HG03457 (cell line): ENCODE measurements at regions not wholly inside any gene's neighbourhood (a gene's known extent, or its start where the extent isn't known, plus 50 kb on each side); places are given as distances from the start of the nearest gene placed in this dataset.
"Not testable (repeated sequence)": the region's sequence is repeated elsewhere in the genome, so short reads cannot be mapped to it uniquely, and the experiment has no call there.

Experiments used
- ATAC-seq: cut with Tn5 transposase; IDR thresholded peaks from one replicate; pipeline ENCODE4 v1.9.1; 2021; ENCODE audit warnings: moderate number of reproducible peaks; ENCODE audit not compliant: unreplicated experiment

DNA sequence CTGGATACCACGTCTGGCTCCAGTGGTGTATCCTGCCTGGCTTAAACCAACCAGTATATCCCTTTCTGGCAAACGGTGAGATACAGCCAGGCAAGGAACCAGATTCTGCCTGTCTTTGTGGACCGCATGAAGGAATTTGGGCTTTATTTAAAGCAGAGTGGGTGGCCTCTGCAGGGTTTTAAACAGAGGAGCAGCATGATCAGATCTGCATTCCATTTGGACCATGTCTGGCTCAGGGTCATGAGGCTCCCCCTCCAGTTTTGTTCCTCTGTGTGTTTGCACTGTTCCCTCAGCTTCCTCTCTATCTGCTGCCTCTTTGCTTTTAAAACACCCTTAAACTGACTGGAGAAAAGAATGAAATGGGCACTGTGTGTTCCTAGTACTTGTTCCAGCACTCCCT is 195.0 kb downstream of the GIPC2 start:
- ATAC-seq: no peak

DNA sequence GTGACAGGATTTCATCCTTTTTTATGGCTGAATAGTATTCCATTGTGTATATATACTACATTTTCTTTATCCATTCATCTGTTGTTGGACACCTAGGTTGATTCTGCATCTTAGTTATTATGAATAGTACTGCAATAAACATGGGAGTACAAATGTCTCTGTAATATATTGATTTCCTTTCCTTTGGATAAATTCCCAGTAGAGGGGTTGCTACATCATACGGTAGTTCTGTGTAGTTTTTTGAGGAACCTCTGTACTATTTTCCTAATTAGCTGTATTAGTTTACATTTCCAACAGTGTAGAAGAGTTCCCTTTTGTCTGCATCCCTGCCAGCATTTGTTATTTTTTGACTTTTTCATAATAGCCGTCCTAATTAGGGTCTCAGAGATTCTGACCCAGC is 201.3 kb downstream of the GIPC2 start:
- ATAC-seq: no peak

DNA sequence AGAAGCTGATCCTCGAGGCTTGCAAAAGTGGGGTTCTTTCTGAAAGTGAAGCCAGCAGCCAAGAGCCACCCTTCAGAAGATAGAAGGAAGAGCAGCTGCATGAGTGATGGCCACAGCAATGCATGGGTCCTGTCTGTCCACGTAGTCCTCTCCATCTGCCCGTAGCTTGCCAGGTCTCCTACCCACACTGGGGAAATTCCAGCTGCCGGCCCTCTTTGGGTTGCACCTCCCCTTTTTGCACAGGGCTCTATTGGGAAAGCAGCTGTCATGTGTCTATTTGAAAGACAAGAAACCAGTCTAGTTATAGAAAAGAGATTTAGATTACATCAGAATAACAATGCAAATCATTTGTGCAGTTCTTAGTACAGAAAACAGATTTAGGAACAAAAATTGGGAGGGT is 204.4 kb downstream of the GIPC2 start:
- ATAC-seq: no peak

DNA sequence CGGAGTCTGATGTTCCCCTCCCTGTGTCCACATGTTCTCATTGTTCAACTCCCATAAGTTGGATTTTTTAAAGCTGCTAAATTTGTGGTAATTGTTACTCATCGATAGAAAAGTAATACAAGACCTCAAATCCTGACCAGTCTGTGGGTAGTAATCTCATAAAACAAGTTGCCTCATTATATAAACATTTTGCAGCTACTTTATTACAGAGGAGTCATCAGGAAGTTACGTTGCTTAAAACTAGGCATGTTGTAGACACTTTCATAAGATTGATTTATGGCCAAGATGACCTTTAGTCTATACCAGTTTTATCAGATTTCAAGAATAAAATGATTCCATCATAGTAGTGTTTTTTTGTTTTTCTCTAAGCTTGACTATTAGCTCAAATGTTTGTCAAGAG is 208.8 kb downstream of the GIPC2 start:
- ATAC-seq: no peak

DNA sequence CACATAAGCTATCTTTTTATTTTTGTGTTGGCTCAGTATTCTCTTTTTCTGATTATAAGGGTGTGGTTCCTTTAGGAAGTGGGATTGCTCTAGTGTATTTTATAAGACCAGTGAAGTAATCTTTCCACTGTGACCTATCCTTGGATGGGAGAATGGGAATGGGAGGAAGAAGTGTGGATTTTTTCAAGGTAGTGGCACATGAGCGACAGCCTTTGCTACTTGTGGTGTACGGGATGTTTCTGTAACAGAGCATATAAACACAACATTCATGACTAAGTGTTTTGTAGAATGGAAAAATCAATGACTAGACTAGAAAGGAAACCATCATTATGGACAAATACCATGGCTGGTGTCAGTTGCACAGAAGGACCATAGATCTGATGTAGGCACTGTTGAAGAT is 209.6 kb downstream of the GIPC2 start:
- no peak for ATAC-seq

DNA sequence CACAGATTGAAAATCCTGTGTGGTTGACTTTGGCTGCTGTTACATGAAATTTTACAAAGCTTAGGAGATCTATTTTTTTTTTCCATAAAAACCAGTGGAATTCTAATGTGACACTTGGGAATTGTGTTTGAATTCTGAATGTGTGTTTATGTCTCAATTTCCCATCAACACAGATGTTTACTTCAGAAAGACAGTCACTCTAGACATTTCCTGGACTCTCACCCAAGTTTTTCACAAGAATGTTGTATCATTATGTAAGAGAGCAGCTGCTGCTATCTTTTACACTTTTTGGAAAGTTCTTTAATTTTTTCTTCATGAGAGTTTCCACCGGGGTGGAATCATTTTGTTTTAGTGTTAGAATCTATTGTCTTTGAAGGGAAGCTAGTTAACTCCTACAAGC is 210.1 kb downstream of the GIPC2 start:
- ATAC-seq: no peak

DNA sequence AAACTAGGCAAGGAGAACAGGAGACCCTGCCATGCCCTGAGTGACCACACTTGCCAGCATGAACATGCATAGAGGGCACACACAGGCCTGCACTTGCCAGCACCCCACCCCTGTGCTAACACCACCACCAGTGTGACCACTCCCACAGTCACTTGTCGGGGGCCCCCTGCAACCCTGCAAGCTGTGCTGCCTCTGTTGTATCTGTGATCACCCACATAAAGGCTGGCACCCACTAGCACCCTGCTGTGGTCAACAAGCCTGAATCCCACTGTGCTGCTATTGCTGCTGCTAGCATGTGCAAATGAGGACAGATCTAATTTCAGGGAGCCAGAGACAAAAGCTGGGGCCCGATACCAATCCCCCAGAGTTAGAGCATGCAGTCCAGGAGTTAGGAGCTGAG is 217.7 kb downstream of the GIPC2 start:
- no peak for ATAC-seq

DNA sequence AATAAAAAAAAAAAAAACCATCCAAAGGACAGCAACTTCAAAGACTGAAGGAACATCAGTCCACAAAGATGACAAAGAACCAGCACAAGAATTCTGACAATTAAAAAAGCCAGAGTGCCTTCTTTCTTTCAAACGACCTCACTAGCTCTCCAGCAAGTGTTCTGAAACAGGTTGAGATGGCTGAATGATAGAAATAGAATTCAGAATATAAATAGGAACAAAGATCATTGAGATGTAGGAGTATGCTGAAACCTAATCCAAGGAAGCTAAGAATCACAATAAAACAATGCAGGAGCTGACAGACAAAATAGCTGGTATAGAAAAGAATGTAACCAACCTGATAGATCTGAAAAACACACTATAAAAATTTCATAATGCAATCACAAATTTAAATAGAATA is 218.2 kb downstream of the GIPC2 start:
- no peak for ATAC-seq

DNA sequence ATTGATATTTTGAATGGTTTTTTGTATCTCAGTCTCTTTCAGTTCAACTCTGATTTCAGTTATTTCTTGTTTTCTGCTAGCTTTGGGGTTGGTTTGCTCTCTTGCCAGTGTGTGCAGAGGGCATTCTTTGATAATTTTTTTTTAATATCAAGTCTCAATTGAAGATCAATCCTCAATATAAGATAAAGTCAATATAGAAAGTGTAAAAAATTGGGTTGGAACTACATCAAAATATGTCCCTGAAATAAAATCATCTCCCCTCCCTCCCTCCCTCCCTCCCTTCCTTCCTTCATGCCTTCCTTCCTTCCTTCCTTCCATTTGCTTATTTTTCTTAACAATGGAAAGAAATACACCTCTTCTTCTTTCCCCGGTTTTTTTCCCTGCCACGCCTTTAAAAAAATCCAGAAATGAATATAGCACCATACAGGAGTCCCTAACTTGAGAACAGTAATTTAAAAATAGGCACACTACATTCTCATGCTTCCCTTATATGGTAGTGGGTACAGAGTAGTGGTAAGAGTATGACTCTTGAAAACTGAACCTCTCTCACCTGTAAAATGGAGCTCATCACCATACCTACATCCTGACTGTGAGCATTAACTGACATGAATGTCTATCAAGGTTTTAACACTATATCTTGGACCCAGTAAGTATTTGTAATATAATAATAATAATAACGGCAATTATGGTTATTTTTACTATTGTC is 221.9 kb downstream of the GIPC2 start:
- ATAC-seq: no peak

DNA sequence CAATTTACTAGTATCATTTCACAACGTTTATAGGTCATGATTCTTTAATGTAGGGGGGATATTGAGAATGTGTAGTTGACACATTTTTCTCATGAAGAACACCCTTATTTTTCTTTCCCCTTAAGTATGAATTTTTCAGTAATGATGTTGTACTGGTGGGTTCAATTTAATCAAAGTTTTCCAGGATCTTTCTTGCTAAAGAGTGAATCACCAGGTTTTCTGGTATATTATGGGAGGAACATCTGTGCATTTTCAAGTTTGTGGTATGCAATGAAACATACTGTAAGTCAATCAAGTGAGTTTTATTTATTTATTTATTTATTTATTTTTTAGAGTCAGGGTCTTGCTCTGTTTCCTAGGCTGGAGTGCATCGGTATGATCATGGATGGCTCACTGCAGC is 221.2 kb upstream of the PTGFR start:
- ATAC-seq: no peak

DNA sequence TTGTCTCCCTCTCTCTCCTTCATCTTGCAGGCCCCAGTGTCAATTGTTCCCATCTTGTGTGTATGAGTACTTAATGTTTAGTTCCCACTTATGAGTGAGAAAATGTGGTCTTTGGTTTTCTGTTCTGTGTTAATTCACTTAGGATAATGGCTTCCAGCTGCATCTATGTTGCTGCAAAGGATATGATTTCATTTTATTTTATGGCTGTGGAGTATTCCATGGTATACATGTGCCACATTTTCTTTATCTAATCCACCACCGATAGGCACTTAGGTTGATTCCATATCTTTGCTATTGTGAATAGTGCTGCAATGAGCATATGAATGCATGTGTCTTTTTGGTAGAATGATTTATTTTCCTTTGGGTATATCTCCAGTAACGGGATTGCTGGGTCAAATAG is 219.4 kb upstream of the PTGFR start:
- not testable (repeated sequence) for ATAC-seq

DNA sequence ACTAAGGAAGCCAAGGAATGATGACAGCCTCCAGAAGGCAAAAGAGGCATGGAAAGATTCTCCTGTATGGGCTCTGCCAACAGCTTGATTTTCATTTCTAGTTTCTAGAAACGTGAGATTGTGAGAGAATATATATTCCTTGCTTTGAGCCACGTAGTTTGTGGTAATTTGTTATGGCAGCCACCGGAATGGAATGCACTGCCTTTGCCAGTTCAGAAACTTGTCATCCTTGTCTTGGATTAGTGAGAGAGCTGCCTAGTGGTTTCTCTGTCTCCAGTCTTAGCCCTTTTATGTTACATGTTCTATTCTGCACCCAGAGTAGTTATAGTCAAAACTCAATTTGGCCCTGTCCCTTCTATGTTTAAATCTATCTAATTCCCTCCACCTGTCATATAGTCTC is 216.0 kb upstream of the PTGFR start:
- no peak for ATAC-seq

DNA sequence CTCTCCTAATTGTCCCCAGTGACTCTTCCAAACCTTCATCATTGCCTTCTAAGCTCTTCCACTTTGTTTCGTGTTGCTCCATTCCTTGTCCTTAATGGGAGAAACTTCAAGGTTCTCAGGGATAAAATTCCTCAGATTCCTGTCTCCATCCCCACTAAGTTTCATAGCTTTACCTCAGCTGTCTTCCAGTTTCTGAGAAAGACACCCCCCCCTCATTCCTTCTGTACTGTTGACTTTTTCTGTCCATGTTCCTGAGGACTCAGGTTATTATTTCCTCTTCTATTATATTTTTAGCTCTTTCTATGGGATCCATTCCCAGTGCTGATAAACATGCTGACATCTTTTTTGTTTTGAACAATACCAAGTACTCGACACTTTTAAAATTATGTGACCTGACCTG is 215.3 kb upstream of the PTGFR start:
- ATAC-seq: no peak

DNA sequence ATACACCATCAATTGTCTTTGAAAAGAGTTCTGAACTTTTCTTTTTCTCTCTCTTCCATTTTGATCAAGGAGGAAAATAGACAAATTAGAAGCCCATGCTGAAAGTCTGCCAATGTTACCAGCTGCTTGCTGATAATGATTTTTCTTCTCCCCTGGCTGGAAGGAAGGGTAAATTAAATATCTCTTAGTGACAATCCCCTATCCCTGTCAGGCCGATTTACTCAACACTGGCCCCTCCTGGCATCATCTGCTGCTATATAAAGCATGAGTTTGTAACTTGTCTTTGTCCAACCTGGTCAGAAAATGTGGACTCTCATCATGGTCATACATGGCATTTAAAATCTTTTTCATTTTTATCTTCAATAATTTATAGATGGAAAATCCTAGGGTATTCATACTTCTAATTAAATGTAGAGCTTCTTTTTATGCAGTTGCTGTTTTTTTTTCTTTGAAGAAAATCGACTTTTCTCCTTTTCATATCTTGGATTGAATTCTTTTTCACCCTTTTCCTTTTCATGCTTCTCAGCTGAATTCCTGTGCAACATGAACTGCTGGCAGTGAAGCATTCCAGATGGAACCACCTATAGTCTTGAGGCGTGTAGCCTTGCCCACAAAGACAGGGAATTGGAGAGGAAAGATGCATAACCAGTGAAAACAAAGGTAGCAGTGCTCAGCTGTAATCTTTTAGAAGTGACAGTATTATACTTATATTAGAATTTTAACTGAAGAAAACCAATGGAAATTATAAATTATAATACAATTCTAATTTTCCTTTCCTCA is 214.7 kb upstream of the PTGFR start:
- no peak for ATAC-seq

DNA sequence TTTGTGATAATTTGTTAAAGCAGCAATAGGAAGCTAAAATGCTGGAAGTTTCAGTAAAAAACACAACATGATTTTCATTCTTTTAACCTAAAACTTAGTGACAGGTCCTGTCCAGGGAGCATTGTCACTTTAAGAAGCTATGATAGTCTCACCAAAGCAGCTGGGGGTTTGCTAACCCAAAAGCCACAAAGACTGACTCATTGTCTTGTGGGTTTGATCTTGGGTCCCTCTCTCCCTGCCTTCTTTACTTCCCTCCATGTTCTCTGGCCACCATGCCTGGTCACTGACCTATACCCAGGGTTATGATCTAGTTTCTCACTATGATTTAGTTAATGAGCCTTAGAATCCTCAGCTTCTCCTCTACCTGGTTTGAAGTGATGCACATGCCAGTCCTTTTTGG is 213.5 kb upstream of the PTGFR start:
- ATAC-seq: peak; percentile 84

DNA sequence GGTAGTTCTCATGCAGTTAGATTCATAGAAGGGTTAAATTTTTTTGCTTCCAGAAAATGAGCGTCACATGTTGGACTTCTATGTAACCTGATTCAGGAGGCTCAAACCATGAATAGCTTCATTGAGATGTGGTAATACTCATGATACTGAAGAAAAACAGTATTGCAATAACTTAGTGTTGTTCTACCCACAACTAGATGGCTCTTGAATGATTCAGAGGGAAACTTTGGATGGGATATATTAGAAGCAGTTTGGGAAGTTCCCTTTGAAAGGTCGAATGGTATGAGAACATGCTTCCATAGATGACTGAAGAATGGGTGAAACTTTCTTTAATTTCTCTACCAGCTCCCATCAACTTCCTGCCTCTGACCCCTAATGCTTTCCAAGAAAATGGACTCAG is 211.7 kb upstream of the PTGFR start:
- ATAC-seq: no peak

DNA sequence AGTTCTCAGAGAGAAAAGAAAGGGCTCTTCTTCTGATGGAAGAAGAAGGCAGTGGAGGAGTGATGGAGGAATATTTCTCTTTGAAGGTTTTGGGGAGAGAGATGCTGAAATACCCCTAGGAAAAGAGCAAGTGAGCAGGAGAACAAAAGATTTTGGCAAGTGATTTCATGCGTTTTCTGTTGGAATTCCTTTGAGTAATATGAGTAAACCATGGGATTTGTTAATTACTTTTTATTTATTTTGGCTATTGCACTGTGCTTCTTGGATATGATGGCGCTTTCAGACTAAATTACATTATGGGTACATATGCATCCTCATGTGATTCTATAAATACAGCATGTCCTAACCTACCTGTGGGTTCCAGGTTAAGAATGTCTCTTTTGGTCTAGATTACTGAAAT is 210.1 kb upstream of the PTGFR start:
- ATAC-seq: no peak

DNA sequence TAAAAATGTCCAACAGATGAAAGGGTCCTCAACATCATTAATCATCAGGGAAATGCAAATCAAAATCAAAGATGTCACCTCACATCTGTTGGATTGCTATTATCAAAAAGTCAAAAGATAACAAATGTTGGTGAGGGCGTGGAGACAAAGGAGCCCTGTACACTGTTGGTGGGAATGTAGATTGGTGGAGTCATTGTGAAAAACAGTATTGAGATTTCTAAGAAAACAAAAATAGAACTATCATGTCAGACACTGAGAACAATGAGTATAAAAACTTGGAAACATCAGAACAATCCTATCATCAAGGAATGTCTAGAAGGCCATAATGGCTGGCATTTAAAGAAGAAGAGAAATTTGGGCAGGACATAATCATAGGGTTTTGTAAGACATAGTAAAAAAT is 209.2 kb upstream of the PTGFR start:
- no peak for ATAC-seq

DNA sequence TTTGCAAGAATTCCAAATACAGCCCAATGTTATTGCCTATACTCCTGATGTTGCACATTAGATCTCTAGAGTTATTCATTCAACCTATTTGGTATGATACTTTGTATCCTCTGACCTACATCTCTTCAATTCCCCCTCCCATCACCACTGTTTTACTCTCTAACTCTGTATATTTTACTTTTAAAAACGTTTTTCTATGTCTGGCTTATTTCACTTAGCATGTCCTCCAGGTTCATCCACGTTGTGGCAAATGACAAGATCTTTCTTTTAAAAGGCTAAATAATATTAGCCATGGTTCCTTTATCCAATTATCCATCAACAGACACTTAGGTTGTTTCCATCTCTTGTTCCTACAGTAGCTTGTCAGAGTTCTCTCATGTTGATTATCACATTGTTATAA is 207.1 kb upstream of the PTGFR start:
- no peak for ATAC-seq

DNA sequence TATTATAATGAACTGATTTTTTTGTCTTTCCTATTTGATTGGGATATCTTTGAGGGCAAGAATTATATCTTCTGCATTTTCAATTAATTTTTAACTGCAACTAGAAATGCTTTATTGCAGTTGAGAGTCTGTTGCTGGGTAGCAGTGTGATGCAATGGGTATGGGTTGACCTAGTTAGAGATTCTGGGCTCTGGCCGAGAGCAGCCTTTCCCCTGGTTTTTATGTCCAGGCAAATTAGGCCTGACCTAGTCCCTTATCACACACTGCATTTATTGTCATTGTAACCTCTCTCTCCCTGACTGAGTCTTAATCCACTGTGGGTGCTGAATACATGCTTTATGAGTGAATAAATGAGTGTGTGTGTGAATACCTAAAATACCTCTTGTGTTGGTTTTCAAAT is 206.4 kb upstream of the PTGFR start:
- ATAC-seq: no peak

DNA sequence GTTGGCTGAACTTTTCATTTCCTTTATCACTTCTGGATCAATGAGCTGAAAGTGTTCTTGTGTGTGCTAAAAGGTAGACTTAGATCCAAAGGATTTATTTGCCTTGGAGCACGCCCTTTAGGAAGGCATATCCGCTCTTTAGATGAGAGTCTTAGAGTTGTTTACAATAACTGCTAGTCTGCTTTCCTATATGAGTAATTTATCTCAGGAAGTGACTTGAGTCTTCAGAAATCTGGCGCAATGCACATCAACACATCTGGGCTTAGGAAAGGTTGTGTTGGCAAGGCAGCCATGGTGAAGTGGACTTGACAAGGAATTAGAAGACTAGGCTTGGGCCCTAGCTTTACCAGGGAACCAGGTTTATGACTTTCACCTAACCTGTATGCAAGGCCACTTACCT is 204.1 kb upstream of the PTGFR start:
- ATAC-seq: no peak

DNA sequence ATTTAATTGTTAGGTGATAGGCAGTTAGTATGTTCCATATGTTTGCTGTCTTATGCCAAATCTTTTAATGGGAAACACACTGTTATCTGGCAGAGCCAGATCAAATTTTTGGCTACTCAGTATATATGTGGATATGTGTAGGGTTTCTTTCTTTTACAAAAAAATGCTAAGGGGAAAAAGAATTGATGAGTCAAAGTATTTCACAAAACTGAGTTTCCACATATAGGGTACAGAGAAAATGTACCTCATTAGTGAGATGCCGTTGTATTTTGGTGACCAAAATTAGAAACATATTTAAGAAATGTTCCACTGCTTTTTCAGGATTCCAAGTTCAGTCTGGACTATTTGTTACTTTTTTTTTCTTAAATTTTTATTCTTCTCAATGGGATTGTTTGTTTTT is 201.2 kb upstream of the PTGFR start:
- no peak for ATAC-seq

DNA sequence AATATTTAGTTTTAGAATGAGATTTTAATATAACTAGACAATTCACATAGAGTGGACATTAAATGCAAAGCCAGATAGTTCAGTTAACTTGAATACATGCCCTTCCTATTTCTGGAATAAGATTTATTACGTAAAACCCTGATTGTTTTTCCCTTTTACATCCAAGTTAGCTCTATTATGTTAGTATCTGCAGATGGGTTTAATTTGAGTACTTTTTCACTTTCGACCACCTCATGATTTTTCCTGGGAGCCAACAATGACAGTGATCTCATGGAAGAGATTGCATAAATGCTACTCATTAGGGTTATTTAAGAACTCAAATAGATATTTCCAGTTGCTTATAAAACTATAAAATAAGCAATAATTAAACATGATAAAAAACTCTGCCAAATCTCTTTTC is 199.4 kb upstream of the PTGFR start:
- no peak for ATAC-seq
